OCI-LY1 (cell line): ENCODE measurements at regions not wholly inside any gene's neighbourhood (a gene's known extent, or its start where the extent isn't known, plus 50 kb on each side); places are given as distances from the start of the nearest gene placed in this dataset.

Experiments used
- H2AFZ ChIP-seq: fragments of 200-600 bp; sonication (generic), shearing (Covaris generic); 2 replicates; pipeline ENCODE4 v1.6.0; 2014; ENCODE audit warnings: antibody characterized with exemption, mild to moderate bottlenecking, low read length
- H3F3A ChIP-seq: fragments of 200-600 bp; sonication (generic), shearing (Covaris generic); 2 replicates; pipeline ENCODE4 v1.6.0; 2014; ENCODE audit warnings: mild to moderate bottlenecking, antibody characterized with exemption, low read length, moderate library complexity; ENCODE audit not compliant: insufficient read depth
- H3K27ac ChIP-seq: fragments of 200-600 bp; sonication (generic); 2 replicates; pipeline ENCODE4 v1.5.1; 2014; ENCODE audit warnings: low read length, mixed run types, mild to moderate bottlenecking, low read depth; ENCODE audit not compliant: poor library complexity, severe bottlenecking
- H3K27me3 ChIP-seq: fragments of 200-600 bp; sonication (generic); 2 replicates; pipeline ENCODE4 v1.6.0; 2014; ENCODE audit warnings: antibody characterized with exemption, mild to moderate bottlenecking, low read length, moderate library complexity; ENCODE audit not compliant: insufficient read depth
- H3K36me3 ChIP-seq: fragments of 200-600 bp; sonication (generic); 2 replicates; pipeline ENCODE4 v1.6.1; 2014; ENCODE audit warnings: mild to moderate bottlenecking, antibody characterized with exemption, low read length, moderate library complexity, mixed read lengths; ENCODE audit not compliant: insufficient read depth
- H3K4me1 ChIP-seq: fragments of 200-600 bp; sonication (generic); 2 replicates; pipeline ENCODE4 v1.5.1; 2014; ENCODE audit warnings: mild to moderate bottlenecking, low read length, moderate library complexity; ENCODE audit not compliant: insufficient read depth, severe bottlenecking
- H3K4me2 ChIP-seq: fragments of 200-600 bp; sonication (generic), shearing (Covaris generic); 2 replicates; pipeline ENCODE4 v1.6.1; 2014; ENCODE audit warnings: low read length
- H3K4me3 ChIP-seq: fragments of 200-600 bp; sonication (generic); 2 replicates; pipeline ENCODE4 v1.5.1; 2014; ENCODE audit warnings: low read length, low read depth, mild to moderate bottlenecking, mixed read lengths; ENCODE audit not compliant: poor library complexity, severe bottlenecking
- H3K79me2 ChIP-seq: fragments of 200-600 bp; shearing (Covaris generic); 2 replicates; pipeline ENCODE4 v1.6.1; 2016; ENCODE audit warnings: mixed run types, low read length, mixed read lengths; ENCODE audit not compliant: insufficient read depth
- H3K9ac ChIP-seq: fragments of 200-600 bp; sonication (generic), shearing (Covaris generic); 2 replicates; pipeline ENCODE4 v1.6.1; 2014; ENCODE audit warnings: mild to moderate bottlenecking, low read length, mixed read lengths
- H3K9me2 ChIP-seq: fragments of 200-600 bp; sonication (generic), shearing (Covaris generic); 2 replicates; pipeline ENCODE4 v1.6.1; 2014; ENCODE audit warnings: low read depth, mild to moderate bottlenecking, low read length, mixed read lengths
- H3K9me3 ChIP-seq: fragments of 200-600 bp; shearing (Covaris generic); 2 replicates; pipeline ENCODE4 v1.6.1; 2014; ENCODE audit warnings: low read length, mixed read lengths
- H4K20me1 ChIP-seq: fragments of 200-600 bp; sonication (generic), shearing (Covaris generic); 2 replicates; pipeline ENCODE4 v1.6.0; 2016; ENCODE audit warnings: mild to moderate bottlenecking, low read length; ENCODE audit not compliant: insufficient read depth
- EZH2 ChIP-seq: fragments of 200-600 bp; sonication (generic), shearing (Covaris generic); IDR thresholded peaks from 2 replicates; pipeline ENCODE4 v1.8.0; 2017; ENCODE audit warnings: borderline replicate concordance, mixed run types, mild to moderate bottlenecking, antibody characterized with exemption, low read length, moderate library complexity, mixed read lengths
- TF ChIP-seq, protein P1 (sequence below): fragments of 200-600 bp; sonication (generic), shearing (Covaris generic); IDR thresholded peaks from 2 replicates; pipeline ENCODE4 v1.5.1; 2017; ENCODE audit warnings: mild to moderate bottlenecking, antibody characterized with exemption, low read length, moderate library complexity, mixed read lengths

DNA sequence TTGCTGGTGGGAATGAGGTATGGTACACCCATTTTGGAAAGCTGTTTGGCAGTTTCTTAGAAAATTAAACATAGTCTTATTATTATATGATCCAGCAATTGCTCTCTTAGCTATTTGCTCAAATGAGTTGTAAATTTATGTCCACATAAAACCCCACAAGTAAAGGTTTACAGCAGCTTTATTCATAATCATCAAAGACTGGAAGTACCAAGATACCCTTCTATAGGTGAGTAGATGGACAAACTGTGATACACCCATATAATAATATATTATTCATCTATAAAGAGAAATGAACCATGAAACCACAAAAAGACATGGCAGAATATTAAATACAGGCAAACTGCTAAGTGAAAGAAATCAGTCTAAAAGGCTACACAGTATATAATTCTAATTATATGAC, 344.7 kb upstream of the CDIN1 start:
- no peak overlapping the region for H3K4me3 ChIP-seq
- H3K9me3 ChIP-seq, result no peaks in the 10 kb centered on the region
- no peak overlapping the region for H2AFZ ChIP-seq
- no peak overlapping the region for H3K9ac ChIP-seq
- no peaks in the 10 kb centered on the region for H3K9me2 ChIP-seq
- H3K27me3 ChIP-seq, result no peaks in the 10 kb centered on the region
- H3K4me2 ChIP-seq, result no peak overlapping the region
- no peaks in the 10 kb centered on the region for H3K79me2 ChIP-seq
- H3K4me1 ChIP-seq, result no peaks in the 10 kb centered on the region
- H3K27ac ChIP-seq, result no peak overlapping the region
- no peaks in the 10 kb centered on the region for H3K36me3 ChIP-seq
- H3F3A ChIP-seq, result no peaks in the 10 kb centered on the region
- TF ChIP-seq, protein P1, sequence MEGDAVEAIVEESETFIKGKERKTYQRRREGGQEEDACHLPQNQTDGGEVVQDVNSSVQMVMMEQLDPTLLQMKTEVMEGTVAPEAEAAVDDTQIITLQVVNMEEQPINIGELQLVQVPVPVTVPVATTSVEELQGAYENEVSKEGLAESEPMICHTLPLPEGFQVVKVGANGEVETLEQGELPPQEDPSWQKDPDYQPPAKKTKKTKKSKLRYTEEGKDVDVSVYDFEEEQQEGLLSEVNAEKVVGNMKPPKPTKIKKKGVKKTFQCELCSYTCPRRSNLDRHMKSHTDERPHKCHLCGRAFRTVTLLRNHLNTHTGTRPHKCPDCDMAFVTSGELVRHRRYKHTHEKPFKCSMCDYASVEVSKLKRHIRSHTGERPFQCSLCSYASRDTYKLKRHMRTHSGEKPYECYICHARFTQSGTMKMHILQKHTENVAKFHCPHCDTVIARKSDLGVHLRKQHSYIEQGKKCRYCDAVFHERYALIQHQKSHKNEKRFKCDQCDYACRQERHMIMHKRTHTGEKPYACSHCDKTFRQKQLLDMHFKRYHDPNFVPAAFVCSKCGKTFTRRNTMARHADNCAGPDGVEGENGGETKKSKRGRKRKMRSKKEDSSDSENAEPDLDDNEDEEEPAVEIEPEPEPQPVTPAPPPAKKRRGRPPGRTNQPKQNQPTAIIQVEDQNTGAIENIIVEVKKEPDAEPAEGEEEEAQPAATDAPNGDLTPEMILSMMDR, result no peak
- TF ChIP-seq EZH2, result no peak
- no peaks in the 10 kb centered on the region for H4K20me1 ChIP-seq

DNA sequence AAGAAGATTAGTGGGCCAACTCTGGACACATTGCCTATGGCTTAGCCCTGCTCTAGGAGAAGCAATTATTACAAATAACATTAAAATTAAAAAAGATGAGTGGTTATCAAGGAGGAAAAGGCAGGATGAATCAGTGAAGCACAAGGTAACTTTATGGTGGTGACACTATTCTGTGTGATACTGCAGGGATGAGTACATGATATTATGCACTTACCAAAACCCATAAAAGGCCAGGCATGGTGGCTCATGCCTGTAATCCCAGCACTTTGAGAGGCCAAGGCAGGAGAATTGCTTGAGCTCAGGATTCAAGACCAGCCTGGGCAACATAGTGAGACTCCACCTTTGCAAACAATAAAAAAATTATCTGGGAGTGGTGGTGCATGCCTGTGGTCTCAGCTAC, 344.3 kb upstream of the CDIN1 start:
- Histone ChIP-seq H4K20me1 (no peaks in the 10 kb centered on the region), H3K9me2 (no peaks in the 10 kb centered on the region), H3K9ac (no peak overlapping the region), H3K27ac (no peak overlapping the region), H3K4me3 (no peak overlapping the region), H3K4me2 (no peak overlapping the region), H3K4me1 (no peaks in the 10 kb centered on the region), H3K9me3 (no peaks in the 10 kb centered on the region), H3K36me3 (no peaks in the 10 kb centered on the region), H2AFZ (no peak overlapping the region), H3K27me3 (no peaks in the 10 kb centered on the region), H3F3A (no peaks in the 10 kb centered on the region), H3K79me2 (no peaks in the 10 kb centered on the region)
- TF ChIP-seq, protein P1, result no peak
- TF ChIP-seq EZH2, result no peak

DNA sequence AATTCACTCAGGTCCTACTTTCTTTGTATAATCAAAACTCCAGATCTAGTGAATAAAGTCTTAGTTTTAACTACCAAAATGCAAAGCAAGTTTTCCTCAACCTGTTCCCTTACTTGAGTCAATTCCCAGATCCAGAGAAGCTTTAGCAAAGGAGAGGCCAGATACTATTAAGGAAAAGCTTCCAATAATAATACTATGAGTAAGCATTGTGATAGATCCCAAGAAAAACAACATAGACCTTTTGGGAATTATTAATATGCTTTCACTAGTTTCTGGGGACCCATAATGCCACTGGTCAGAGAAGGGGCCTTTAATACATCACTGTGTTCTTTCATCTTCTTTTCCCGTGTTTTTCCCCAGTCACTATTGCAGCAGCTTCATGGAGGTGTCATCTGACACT, 339.9 kb upstream of the CDIN1 start:
- Histone ChIP-seq H3F3A (no peaks in the 10 kb centered on the region), H3K9me2 (no peaks in the 10 kb centered on the region), H2AFZ (no peak overlapping the region), H3K4me1 (no peaks in the 10 kb centered on the region), H3K79me2 (no peaks in the 10 kb centered on the region), H3K9ac (no peak overlapping the region), H3K27me3 (no peaks in the 10 kb centered on the region), H3K27ac (no peak overlapping the region), H3K4me3 (no peak overlapping the region), H4K20me1 (no peaks in the 10 kb centered on the region), H3K9me3 (no peaks in the 10 kb centered on the region), H3K36me3 (no peaks in the 10 kb centered on the region), H3K4me2 (no peak overlapping the region)
- TF ChIP-seq EZH2, result no peak
- TF ChIP-seq, protein P1, result no peak
